ENCODE measurements at regions not wholly inside any gene's neighbourhood (a gene's known extent, or its start where the extent isn't known, plus 50 kb on each side); places are given as distances from the start of the nearest gene placed in this dataset.

DNA sequence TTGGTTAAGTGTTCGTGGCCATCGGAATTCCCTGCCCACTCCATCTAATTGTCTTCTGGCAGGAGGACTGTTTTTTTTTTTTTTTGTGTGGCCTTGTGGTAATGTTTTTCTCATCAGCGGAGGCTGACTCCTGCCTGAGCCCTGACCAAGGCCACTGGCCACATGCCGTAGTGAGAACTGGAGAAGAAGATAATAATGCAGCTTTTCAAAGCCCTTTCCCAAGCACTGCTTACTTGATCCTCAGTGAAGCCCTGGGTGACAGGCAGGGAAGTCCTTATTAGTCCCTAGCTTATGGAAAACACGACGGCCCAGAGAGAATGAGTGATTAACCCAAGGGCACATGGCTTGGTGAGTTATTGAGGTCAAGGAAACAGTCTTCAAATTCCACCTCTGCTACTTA lies 71.2 kb downstream of the ADM start:
- H3K27me3 ChIP-seq (ENCODE audit: insufficient read depth, low read depth, severe bottlenecking): no peaks in the 10 kb centered on the region
- no peak for TF ChIP-seq CTCF (IDR thresholded peaks at IDR 0.05; ENCODE audit: low read depth, low read length)
- H3K4me3 ChIP-seq (ENCODE audit: low read depth, low read length): no peak overlapping the region
- no peak for DNase-seq
- no peak overlapping the region for H3K27ac ChIP-seq
- H3K9me3 ChIP-seq (ENCODE audit: severe bottlenecking): no peaks in the 10 kb centered on the region
- H3K36me3 ChIP-seq: no peaks in the 10 kb centered on the region

- no peak for DNase-seq
- no peak for TF ChIP-seq CTCF (IDR thresholded peaks at IDR 0.05; ENCODE audit: low read depth, low read length)
- no peaks in the 10 kb centered on the region for H3K36me3 ChIP-seq
These were observed 72.3 kb downstream of the ADM start for GRCh38 chr11:10377183-10377582.

GRCh38 chr11:10378362-10378761 lies 73.5 kb downstream of the ADM start:
- H3K9me3 ChIP-seq (ENCODE audit: severe bottlenecking): no peaks in the 10 kb centered on the region
- no peak overlapping the region for H3K27ac ChIP-seq
- TF ChIP-seq CTCF (IDR thresholded peaks at IDR 0.05; ENCODE audit: low read depth, low read length): no peak
- no peak for DNase-seq
- no peaks in the 10 kb centered on the region for H3K36me3 ChIP-seq
- H3K27me3 ChIP-seq (ENCODE audit: insufficient read depth, low read depth, severe bottlenecking): no peaks in the 10 kb centered on the region
- H3K4me3 ChIP-seq (ENCODE audit: low read depth, low read length): no peak overlapping the region

More at GRCh38 chr11:10377183-10377582, 72.3 kb downstream of the ADM start:
- H3K27me3 ChIP-seq (ENCODE audit: insufficient read depth, low read depth, severe bottlenecking): no peaks in the 10 kb centered on the region
- H3K9me3 ChIP-seq (ENCODE audit: severe bottlenecking): no peaks in the 10 kb centered on the region
- H3K4me3 ChIP-seq (ENCODE audit: low read depth, low read length): no peak overlapping the region
- no peak overlapping the region for H3K27ac ChIP-seq

DNA sequence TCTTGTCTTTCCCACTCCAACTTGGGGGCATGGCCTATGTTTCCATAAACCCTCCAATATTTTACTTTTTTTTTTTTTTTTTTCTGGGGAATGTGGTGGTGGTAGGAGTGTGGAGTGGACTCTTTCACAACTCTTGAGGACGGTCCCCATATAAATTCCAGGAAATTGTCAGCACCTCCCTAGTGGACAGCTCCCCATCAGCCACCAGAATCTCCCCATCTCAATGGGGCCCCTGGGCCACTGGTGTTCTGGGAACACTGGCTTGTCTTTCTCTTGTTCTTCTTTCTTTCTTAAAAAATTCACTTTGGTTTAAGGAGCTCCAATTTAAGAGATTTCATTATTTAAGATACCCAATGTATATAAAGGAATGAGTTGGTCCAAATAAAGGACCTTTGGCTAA lies 74.1 kb downstream of the ADM start:
- no peaks in the 10 kb centered on the region for H3K9me3 ChIP-seq (ENCODE audit: severe bottlenecking)
- TF ChIP-seq CTCF (IDR thresholded peaks at IDR 0.05; ENCODE audit: low read depth, low read length): no peak
- no peaks in the 10 kb centered on the region for H3K36me3 ChIP-seq
- H3K27ac ChIP-seq: no peak overlapping the region
- no peaks in the 10 kb centered on the region for H3K27me3 ChIP-seq (ENCODE audit: insufficient read depth, low read depth, severe bottlenecking)
- no peak for DNase-seq
- H3K4me3 ChIP-seq (ENCODE audit: low read depth, low read length): no peak overlapping the region

GRCh38 chr11:10379426-10379825 lies 74.6 kb downstream of the ADM start:
- no peak for DNase-seq
- Histone ChIP-seq H3K9me3 (ENCODE audit: severe bottlenecking) (no peaks in the 10 kb centered on the region), H3K27ac (no peak overlapping the region), H3K4me3 (ENCODE audit: low read depth, low read length) (no peak overlapping the region), H3K36me3 (no peaks in the 10 kb centered on the region), H3K27me3 (ENCODE audit: insufficient read depth, low read depth, severe bottlenecking) (no peaks in the 10 kb centered on the region)
- TF ChIP-seq CTCF (IDR thresholded peaks at IDR 0.05; ENCODE audit: low read depth, low read length): no peak

GRCh38 chr11:10379871-10380568 lies 75.0 kb upstream of the AMPD3 start:
- H3K9me3 ChIP-seq (ENCODE audit: severe bottlenecking): no peaks in the 10 kb centered on the region
- H3K27ac ChIP-seq: no peak overlapping the region
- H3K27me3 ChIP-seq (ENCODE audit: insufficient read depth, low read depth, severe bottlenecking): no peaks in the 10 kb centered on the region
- TF ChIP-seq CTCF (IDR thresholded peaks at IDR 0.05; ENCODE audit: low read depth, low read length): no peak
- DNase-seq: no peak
- H3K36me3 ChIP-seq: no peaks in the 10 kb centered on the region
- H3K4me3 ChIP-seq (ENCODE audit: low read depth, low read length): no peak overlapping the region
